Naive thymus-derived CD4-positive, alpha-beta T cell (primary cell): ENCODE measurements at regions not wholly inside any gene's neighbourhood (a gene's known extent, or its start where the extent isn't known, plus 50 kb on each side); places are given as distances from the start of the nearest gene placed in this dataset.

ENCODE experiments used
- ATAC-seq: fragments of 150-1000 bp; cut with Tn5 transposase; 2 replicates; pipeline ENCODE4 v1.10.0; 2021; ENCODE audit warnings: mild to moderate bottlenecking, moderate library complexity
- CTCF ChIA-PET: fragments of 350-600 bp; sonication (Branson Sonifier 250); formaldehyde crosslinking; loops from one replicate; lab custom pipeline; 2021; ENCODE audit warnings: antibody characterized with exemption; lab: Charles Lee
- POLR2A ChIA-PET: fragments of 350-600 bp; sonication (Branson Sonifier 250); formaldehyde crosslinking; loops from one replicate; lab custom pipeline; 2021; ENCODE audit warnings: antibody characterized with exemption, inconsistent platforms; lab: Charles Lee
- DNase-seq, 9 donors: peaks; one replicate each; pipeline versions ENCODE4 v3.0.0 to v3.0.0-alpha.2; 2020 to 2022; ENCODE audit warnings: mixed read lengths in 1 of 9
- H3K27ac ChIP-seq: one replicate; pipeline ENCODE4 v1.7.0; 2013; ENCODE audit warnings: mild to moderate bottlenecking, low read depth, low read length, moderate library complexity
- H3K27me3 ChIP-seq, 2 donors: one replicate each; pipeline ENCODE4 v1.7.0; 2013; ENCODE audit warnings: low read length in 2 of 2, mild to moderate bottlenecking in 2 of 2, moderate library complexity in 2 of 2; ENCODE audit not compliant: control insufficient read depth in 2 of 2, insufficient read depth in 2 of 2
- H3K36me3 ChIP-seq, 3 experiments: 1 replicate in 2 of 3; 2 replicates in 1 of 3; pipeline ENCODE4 v1.7.0; 2013; ENCODE audit warnings: low read length in 3 of 3, mild to moderate bottlenecking in 3 of 3, moderate library complexity in 1 of 3; ENCODE audit not compliant: insufficient read depth in 3 of 3, control insufficient read depth in 2 of 3
- H3K4me1 ChIP-seq, 2 donors: one replicate each; pipeline ENCODE4 v1.7.0; 2013; ENCODE audit warnings: low read length in 2 of 2, mild to moderate bottlenecking in 2 of 2, moderate library complexity in 1 of 2; ENCODE audit not compliant: control insufficient read depth in 2 of 2, insufficient read depth in 2 of 2
- H3K4me3 ChIP-seq: 2 replicates; pipeline ENCODE4 v1.7.0; 2013; ENCODE audit warnings: mild to moderate bottlenecking, low read length
- H3K9me3 ChIP-seq, 3 experiments: 1 replicate in 2 of 3; 2 replicates in 1 of 3; pipeline ENCODE4 v1.7.0; 2013; ENCODE audit warnings: low read length in 3 of 3; ENCODE audit not compliant: control insufficient read depth in 2 of 3
- H3K27ac Mint-ChIP-seq, 9 donors: one replicate each; pipeline ENCODE4 v1.8.0; 2020 to 2022; ENCODE audit warnings: mixed read lengths in 9 of 9, mild to moderate bottlenecking in 8 of 9, moderate library complexity in 5 of 9, inconsistent platforms in 2 of 9
- H3K27me3 Mint-ChIP-seq, 5 donors: one replicate each; pipeline ENCODE4 v1.8.0; 2021 to 2022; ENCODE audit warnings: mixed read lengths in 5 of 5, mild to moderate bottlenecking in 1 of 5
- H3K36me3 Mint-ChIP-seq, 5 donors: one replicate each; pipeline ENCODE4 v1.8.0; 2020 to 2022; ENCODE audit warnings: mixed read lengths in 5 of 5, mild to moderate bottlenecking in 3 of 5, inconsistent platforms in 1 of 5
- H3K4me1 Mint-ChIP-seq, 7 donors: one replicate each; pipeline ENCODE4 v1.8.0; 2020 to 2022; ENCODE audit warnings: mixed read lengths in 7 of 7, mild to moderate bottlenecking in 3 of 7, inconsistent platforms in 1 of 7
- H3K4me3 Mint-ChIP-seq, 10 donors: one replicate each; pipeline ENCODE4 v1.8.0; 2020 to 2022; ENCODE audit warnings: mild to moderate bottlenecking in 10 of 10, mixed read lengths in 10 of 10, moderate library complexity in 6 of 10, inconsistent platforms in 2 of 10
- H3K9me3 Mint-ChIP-seq, 11 donors: one replicate each; pipeline ENCODE4 v1.8.0; 2020 to 2022; ENCODE audit warnings: mixed read lengths in 11 of 11, mild to moderate bottlenecking in 4 of 11, inconsistent platforms in 1 of 11, moderate library complexity in 1 of 11
- intact Hi-C, 2 donors: fragments of 100-400 bp; cut with micrococcal nuclease; formaldehyde crosslinking; loops; one replicate each; pipeline ENCODE4 v1.15.1; 2023

- intact Hi-C loops: no loop called here
- H3K9me3 Mint-ChIP-seq: peaks cover 0 to 7% (median 0%) of the 10 kb centered on the region in 11 donors
- H3K27me3 Mint-ChIP-seq: no peaks in the 10 kb centered on the region
- Histone ChIP-seq H3K9me3 (no peaks in the 10 kb centered on the region), H3K27ac (no peak overlapping the region), H3K36me3 (no peaks in the 10 kb centered on the region), H3K27me3 (no peaks in the 10 kb centered on the region), H3K4me1 (no peaks in the 10 kb centered on the region), H3K4me3 (no peak overlapping the region)
- H3K4me1 Mint-ChIP-seq: no peaks in the 10 kb centered on the region
- no peak overlapping the region for H3K4me3 Mint-ChIP-seq
- H3K27ac Mint-ChIP-seq: no peak overlapping the region
- H3K36me3 Mint-ChIP-seq: no peaks in the 10 kb centered on the region
- no peak for ATAC-seq
- CTCF ChIA-PET: no interaction called here
- no peak for DNase-seq
- POLR2A ChIA-PET: no interaction called here
Observed at GRCh38 chr6:104305206-104305605, 554.5 kb downstream of the HACE1 start.

- Histone ChIP-seq H3K27ac (no peak overlapping the region), H3K36me3 (no peaks in the 10 kb centered on the region), H3K9me3 (no peaks in the 10 kb centered on the region), H3K4me3 (no peak overlapping the region), H3K27me3 (no peaks in the 10 kb centered on the region), H3K4me1 (no peaks in the 10 kb centered on the region)
- no peaks in the 10 kb centered on the region for H3K36me3 Mint-ChIP-seq
- intact Hi-C loops: no loop called here
- H3K4me3 Mint-ChIP-seq: no peak overlapping the region
- DNase-seq (no peak), ATAC-seq (no peak)
- ChIA-PET POLR2A (no interaction called here), CTCF (no interaction called here)
- H3K9me3 Mint-ChIP-seq: peaks cover 0 to 7% (median 0%) of the 10 kb centered on the region in 11 donors
- H3K27me3 Mint-ChIP-seq: peaks cover 0 to 4% (median 0%) of the 10 kb centered on the region in 5 donors
- H3K4me1 Mint-ChIP-seq: no peaks in the 10 kb centered on the region
- no peak overlapping the region for H3K27ac Mint-ChIP-seq
Observed at GRCh38 chr6:104301951-104302350, 557.8 kb downstream of the HACE1 start.

- H3K27me3 Mint-ChIP-seq: no peaks in the 10 kb centered on the region
- H3K9me3 Mint-ChIP-seq: peaks cover 0 to 5% (median 0%) of the 10 kb centered on the region in 11 donors
- no peak overlapping the region for H3K27ac ChIP-seq
- CTCF ChIA-PET: no interaction called here
- no peak overlapping the region for H3K4me3 ChIP-seq
- H3K9me3 ChIP-seq: no peaks in the 10 kb centered on the region
- H3K36me3 ChIP-seq: no peaks in the 10 kb centered on the region
- no peaks in the 10 kb centered on the region for H3K4me1 Mint-ChIP-seq
- POLR2A ChIA-PET: no interaction called here
- H3K4me3 Mint-ChIP-seq: no peak overlapping the region
- DNase-seq: no peak
- no peaks in the 10 kb centered on the region for H3K27me3 ChIP-seq
- intact Hi-C loops: no loop called here
- no peak overlapping the region for H3K27ac Mint-ChIP-seq
- no peaks in the 10 kb centered on the region for H3K36me3 Mint-ChIP-seq
- H3K4me1 ChIP-seq: no peaks in the 10 kb centered on the region
- ATAC-seq: no peak
Observed at GRCh38 chr6:104286641-104287040, 573.1 kb downstream of the HACE1 start.

GRCh38 chr6:104284872-104285271, 574.8 kb downstream of the HACE1 start:
- H3K9me3 ChIP-seq: no peaks in the 10 kb centered on the region
- Mint-ChIP-seq H3K36me3 (no peaks in the 10 kb centered on the region), H3K27me3 (no peaks in the 10 kb centered on the region), H3K9me3 (peaks cover 0 to 5% (median 0%) of the 10 kb centered on the region in 11 donors), H3K4me3 (no peak overlapping the region), H3K27ac (no peak overlapping the region), H3K4me1 (no peaks in the 10 kb centered on the region)
- H3K4me3 ChIP-seq: no peak overlapping the region
- intact Hi-C loops: no loop called here
- no peaks in the 10 kb centered on the region for H3K4me1 ChIP-seq
- ATAC-seq (no peak), DNase-seq (no peak)
- no peak overlapping the region for H3K27ac ChIP-seq
- H3K27me3 ChIP-seq: no peaks in the 10 kb centered on the region
- CTCF ChIA-PET: no interaction called here
- no peaks in the 10 kb centered on the region for H3K36me3 ChIP-seq
- POLR2A ChIA-PET: no interaction called here

GRCh38 chr6:104282581-104282980, 577.1 kb downstream of the HACE1 start:
- H3K4me3 ChIP-seq: no peak overlapping the region
- no peaks in the 10 kb centered on the region for H3K27me3 ChIP-seq
- DNase-seq: no peak
- intact Hi-C loops: no loop called here
- Mint-ChIP-seq H3K9me3 (peaks cover 0 to 9% (median 2%) of the 10 kb centered on the region in 11 donors), H3K27me3 (no peaks in the 10 kb centered on the region), H3K27ac (no peak overlapping the region), H3K4me3 (no peak overlapping the region), H3K36me3 (no peaks in the 10 kb centered on the region), H3K4me1 (peaks cover 0 to 3% (median 0%) of the 10 kb centered on the region in 7 donors)
- POLR2A ChIA-PET: no interaction called here
- no peak for ATAC-seq
- no peaks in the 10 kb centered on the region for H3K4me1 ChIP-seq
- H3K9me3 ChIP-seq: no peaks in the 10 kb centered on the region
- H3K27ac ChIP-seq: no peak overlapping the region
- no peaks in the 10 kb centered on the region for H3K36me3 ChIP-seq
- CTCF ChIA-PET: no interaction called here

GRCh38 chr6:104281370-104281769, 578.3 kb downstream of the HACE1 start:
- Histone ChIP-seq H3K27me3 (no peaks in the 10 kb centered on the region), H3K36me3 (no peaks in the 10 kb centered on the region), H3K27ac (no peak overlapping the region), H3K9me3 (no peaks in the 10 kb centered on the region), H3K4me1 (no peaks in the 10 kb centered on the region), H3K4me3 (no peak overlapping the region)
- H3K27ac Mint-ChIP-seq: no peak overlapping the region
- H3K4me3 Mint-ChIP-seq: no peak overlapping the region
- H3K4me1 Mint-ChIP-seq: peaks cover 0 to 3% (median 0%) of the 10 kb centered on the region in 7 donors
- H3K27me3 Mint-ChIP-seq: no peaks in the 10 kb centered on the region
- intact Hi-C loops: no loop called here
- H3K36me3 Mint-ChIP-seq: peaks cover 0 to 2% (median 0%) of the 10 kb centered on the region in 5 donors
- CTCF ChIA-PET: no interaction called here
- no peak for ATAC-seq
- H3K9me3 Mint-ChIP-seq: peaks cover 0 to 9% (median 5%) of the 10 kb centered on the region in 11 donors
- no peak for DNase-seq
- POLR2A ChIA-PET: no interaction called here

- H3K9me3 ChIP-seq: no peaks in the 10 kb centered on the region
- no peak overlapping the region for H3K4me3 ChIP-seq
- POLR2A ChIA-PET: no interaction called here
- H3K36me3 ChIP-seq: no peaks in the 10 kb centered on the region
- Mint-ChIP-seq H3K4me3 (no peak overlapping the region), H3K27me3 (no peaks in the 10 kb centered on the region), H3K9me3 (peaks cover 0 to 9% (median 0%) of the 10 kb centered on the region in 11 donors), H3K27ac (no peak overlapping the region), H3K4me1 (peaks cover 0 to 3% (median 0%) of the 10 kb centered on the region in 7 donors), H3K36me3 (no peaks in the 10 kb centered on the region)
- intact Hi-C loops: no loop called here
- CTCF ChIA-PET: no interaction called here
- no peak for ATAC-seq
- no peaks in the 10 kb centered on the region for H3K27me3 ChIP-seq
- H3K27ac ChIP-seq: no peak overlapping the region
- DNase-seq: no peak
- H3K4me1 ChIP-seq: no peaks in the 10 kb centered on the region
Observed at GRCh38 chr6:104268389-104268788, 591.3 kb downstream of the HACE1 start.
